ENCODE measurements at regions not wholly inside any gene's neighbourhood (a gene's known extent, or its start where the extent isn't known, plus 50 kb on each side); places are given as distances from the start of the nearest gene placed in this dataset.
"Not testable (repeated sequence)": the region's sequence is repeated elsewhere in the genome, so short reads cannot be mapped to it uniquely, and the experiment has no call there.

DNA sequence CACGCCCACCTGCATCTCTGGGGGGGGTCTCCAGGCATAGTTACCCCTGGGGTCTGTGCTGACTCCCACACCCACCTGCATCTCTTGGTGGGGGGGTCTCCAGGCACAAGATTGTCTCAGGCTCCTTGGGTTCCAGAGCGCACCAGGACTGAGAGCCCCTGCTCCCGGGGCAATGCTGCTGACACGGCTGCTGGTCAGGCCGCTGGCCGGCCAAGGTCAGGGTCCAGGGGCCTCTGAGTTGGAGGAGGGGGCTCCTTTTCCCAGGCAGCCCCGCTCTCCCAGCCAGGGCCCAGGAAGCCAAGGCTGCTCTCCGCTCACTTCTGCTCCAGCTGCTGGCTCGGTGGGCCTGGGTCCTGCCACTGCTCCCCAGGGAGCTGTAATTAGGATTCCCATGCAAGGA lies 77.3 kb upstream of the SFSWAP start:
- TF ChIP-seq, protein P1, sequence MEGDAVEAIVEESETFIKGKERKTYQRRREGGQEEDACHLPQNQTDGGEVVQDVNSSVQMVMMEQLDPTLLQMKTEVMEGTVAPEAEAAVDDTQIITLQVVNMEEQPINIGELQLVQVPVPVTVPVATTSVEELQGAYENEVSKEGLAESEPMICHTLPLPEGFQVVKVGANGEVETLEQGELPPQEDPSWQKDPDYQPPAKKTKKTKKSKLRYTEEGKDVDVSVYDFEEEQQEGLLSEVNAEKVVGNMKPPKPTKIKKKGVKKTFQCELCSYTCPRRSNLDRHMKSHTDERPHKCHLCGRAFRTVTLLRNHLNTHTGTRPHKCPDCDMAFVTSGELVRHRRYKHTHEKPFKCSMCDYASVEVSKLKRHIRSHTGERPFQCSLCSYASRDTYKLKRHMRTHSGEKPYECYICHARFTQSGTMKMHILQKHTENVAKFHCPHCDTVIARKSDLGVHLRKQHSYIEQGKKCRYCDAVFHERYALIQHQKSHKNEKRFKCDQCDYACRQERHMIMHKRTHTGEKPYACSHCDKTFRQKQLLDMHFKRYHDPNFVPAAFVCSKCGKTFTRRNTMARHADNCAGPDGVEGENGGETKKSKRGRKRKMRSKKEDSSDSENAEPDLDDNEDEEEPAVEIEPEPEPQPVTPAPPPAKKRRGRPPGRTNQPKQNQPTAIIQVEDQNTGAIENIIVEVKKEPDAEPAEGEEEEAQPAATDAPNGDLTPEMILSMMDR (IDR thresholded peaks at IDR 0.05) = not testable (repeated sequence)
- TF ChIP-seq POLR2A (IDR thresholded peaks at IDR 0.05) = not testable (repeated sequence)

Measured in esophagus squamous epithelium (tissue), 4 donors.